ENCODE measurements at regions not wholly inside any gene's neighbourhood (a gene's known extent, or its start where the extent isn't known, plus 50 kb on each side); places are given as distances from the start of the nearest gene placed in this dataset.

- DNase-seq (ENCODE audit: low read depth): no peak
- TF ChIP-seq MYC (IDR thresholded peaks at IDR 0.05; ENCODE audit: low read depth, low read length): no peak
- TF ChIP-seq, protein P1, sequence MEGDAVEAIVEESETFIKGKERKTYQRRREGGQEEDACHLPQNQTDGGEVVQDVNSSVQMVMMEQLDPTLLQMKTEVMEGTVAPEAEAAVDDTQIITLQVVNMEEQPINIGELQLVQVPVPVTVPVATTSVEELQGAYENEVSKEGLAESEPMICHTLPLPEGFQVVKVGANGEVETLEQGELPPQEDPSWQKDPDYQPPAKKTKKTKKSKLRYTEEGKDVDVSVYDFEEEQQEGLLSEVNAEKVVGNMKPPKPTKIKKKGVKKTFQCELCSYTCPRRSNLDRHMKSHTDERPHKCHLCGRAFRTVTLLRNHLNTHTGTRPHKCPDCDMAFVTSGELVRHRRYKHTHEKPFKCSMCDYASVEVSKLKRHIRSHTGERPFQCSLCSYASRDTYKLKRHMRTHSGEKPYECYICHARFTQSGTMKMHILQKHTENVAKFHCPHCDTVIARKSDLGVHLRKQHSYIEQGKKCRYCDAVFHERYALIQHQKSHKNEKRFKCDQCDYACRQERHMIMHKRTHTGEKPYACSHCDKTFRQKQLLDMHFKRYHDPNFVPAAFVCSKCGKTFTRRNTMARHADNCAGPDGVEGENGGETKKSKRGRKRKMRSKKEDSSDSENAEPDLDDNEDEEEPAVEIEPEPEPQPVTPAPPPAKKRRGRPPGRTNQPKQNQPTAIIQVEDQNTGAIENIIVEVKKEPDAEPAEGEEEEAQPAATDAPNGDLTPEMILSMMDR (IDR thresholded peaks at IDR 0.05; ENCODE audit: low read depth, low read length): no peak
- no peak for TF ChIP-seq POLR2A (IDR thresholded peaks at IDR 0.05; ENCODE audit: extremely low read depth, insufficient read length)
- no peak overlapping the region for H3K4me3 ChIP-seq (ENCODE audit: low read depth, low read length)
Observed at GRCh38 chr9:85884256-85884655, 56.7 kb upstream of the NAA35 start.

DNA sequence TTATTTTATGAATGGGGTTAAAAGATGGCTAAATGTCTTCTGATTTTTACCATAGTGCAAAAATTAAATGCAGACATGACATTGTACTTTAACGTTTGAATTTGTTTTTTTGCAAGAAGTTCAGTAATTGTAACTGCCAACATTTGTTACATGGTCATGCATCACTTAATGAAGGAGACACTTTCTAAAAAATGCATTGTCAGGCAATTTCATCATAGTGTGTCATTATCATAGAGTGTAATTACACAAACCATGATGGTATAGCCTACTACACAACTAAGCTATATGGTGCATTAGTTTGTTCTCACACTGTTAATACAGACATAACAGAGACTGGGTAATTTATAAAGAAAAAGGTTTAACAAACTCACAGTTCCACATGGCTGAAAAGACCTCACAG, 50.0 kb upstream of the NAA35 start:
- DNase-seq (ENCODE audit: low read depth): no peak
- TF ChIP-seq, protein P1 (IDR thresholded peaks at IDR 0.05; ENCODE audit: low read depth, low read length): no peak
- no peak for TF ChIP-seq POLR2A (IDR thresholded peaks at IDR 0.05; ENCODE audit: extremely low read depth, insufficient read length)
- TF ChIP-seq MAX (IDR thresholded peaks at IDR 0.05; ENCODE audit: low read depth, low read length): no peak
- TF ChIP-seq MYC (IDR thresholded peaks at IDR 0.05; ENCODE audit: low read depth, low read length): no peak
- H3K4me3 ChIP-seq (ENCODE audit: low read depth, low read length): no peak overlapping the region

Measured in NB4 (cell line).